ENCODE measurements at regions not wholly inside any gene's neighbourhood (a gene's known extent, or its start where the extent isn't known, plus 50 kb on each side); places are given as distances from the start of the nearest gene placed in this dataset.

DNA sequence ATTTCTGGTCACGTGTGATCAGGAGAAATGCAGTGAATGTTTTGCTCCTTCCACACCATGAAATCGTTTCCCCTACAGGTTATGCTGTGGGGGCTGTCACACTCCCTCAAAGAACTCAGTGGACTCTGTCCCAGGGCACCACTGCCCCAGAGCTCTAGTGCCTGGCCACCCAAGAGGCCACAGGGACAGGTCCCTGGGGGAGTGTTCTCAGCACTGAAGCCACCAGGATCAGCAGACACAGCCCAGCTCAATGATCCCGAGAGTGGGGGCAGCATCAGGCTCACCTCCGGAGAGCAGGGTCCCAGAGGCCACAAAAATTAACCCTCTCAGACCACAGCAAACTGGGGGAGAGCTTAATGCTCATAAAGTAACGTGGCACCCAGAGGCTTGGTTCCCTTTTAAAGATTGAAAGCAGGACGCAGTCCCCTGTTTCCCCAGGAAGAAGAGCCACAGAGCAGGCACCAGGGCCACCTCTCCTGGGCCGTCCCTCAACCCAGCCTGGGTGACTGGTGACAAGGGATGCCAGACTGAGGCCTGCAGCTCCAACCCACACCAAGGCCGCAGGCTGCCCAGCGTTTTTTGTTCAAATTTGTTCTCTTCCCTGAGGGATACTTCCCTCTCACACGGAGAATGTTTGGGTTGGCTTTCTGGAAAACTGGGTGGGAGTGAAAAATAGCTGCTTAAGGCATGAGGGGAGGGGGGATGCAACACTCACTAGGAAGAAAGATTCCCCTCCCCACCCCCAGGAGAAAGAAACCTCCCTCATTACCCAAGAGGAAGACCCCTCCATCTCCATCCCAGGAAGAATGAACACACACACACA, 123.3 kb upstream of the IGF1R start:
- Histone ChIP-seq H3K79me2 (ENCODE audit: low read length) (no peaks in the 10 kb centered on the region), H3K27me3 (ENCODE audit: low read depth, low read length) (peaks cover 36% of the 10 kb centered on the region), H3K36me3 (replicated peaks; ENCODE audit: low read depth, low read length) (no peaks in the 10 kb centered on the region), H3K27ac (ENCODE audit: low read length) (no peak overlapping the region), H3K4me1 (ENCODE audit: low read length) (peaks cover 6% of the 10 kb centered on the region), H3K4me3 (ENCODE audit: low read length) (no peak overlapping the region), H3K9ac (ENCODE audit: low read length) (no peak overlapping the region), H3K9me3 (ENCODE audit: insufficient read depth, low read length) (no peaks in the 10 kb centered on the region), H3K4me2 (ENCODE audit: low read length) (no peak overlapping the region), H4K20me1 (ENCODE audit: insufficient read depth, low read length) (no peaks in the 10 kb centered on the region; the same call in 1 of the 2 replicates), H2AFZ (ENCODE audit: low read depth, low read length) (no peak overlapping the region)
- TF ChIP-seq EZH2phosphoT487 (IDR thresholded peaks at IDR 0.05; ENCODE audit: low read depth), result no peak
- TF ChIP-seq, protein P1, sequence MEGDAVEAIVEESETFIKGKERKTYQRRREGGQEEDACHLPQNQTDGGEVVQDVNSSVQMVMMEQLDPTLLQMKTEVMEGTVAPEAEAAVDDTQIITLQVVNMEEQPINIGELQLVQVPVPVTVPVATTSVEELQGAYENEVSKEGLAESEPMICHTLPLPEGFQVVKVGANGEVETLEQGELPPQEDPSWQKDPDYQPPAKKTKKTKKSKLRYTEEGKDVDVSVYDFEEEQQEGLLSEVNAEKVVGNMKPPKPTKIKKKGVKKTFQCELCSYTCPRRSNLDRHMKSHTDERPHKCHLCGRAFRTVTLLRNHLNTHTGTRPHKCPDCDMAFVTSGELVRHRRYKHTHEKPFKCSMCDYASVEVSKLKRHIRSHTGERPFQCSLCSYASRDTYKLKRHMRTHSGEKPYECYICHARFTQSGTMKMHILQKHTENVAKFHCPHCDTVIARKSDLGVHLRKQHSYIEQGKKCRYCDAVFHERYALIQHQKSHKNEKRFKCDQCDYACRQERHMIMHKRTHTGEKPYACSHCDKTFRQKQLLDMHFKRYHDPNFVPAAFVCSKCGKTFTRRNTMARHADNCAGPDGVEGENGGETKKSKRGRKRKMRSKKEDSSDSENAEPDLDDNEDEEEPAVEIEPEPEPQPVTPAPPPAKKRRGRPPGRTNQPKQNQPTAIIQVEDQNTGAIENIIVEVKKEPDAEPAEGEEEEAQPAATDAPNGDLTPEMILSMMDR (IDR thresholded peaks at IDR 0.05; ENCODE audit: low read depth, low read length), result no peak

DNA sequence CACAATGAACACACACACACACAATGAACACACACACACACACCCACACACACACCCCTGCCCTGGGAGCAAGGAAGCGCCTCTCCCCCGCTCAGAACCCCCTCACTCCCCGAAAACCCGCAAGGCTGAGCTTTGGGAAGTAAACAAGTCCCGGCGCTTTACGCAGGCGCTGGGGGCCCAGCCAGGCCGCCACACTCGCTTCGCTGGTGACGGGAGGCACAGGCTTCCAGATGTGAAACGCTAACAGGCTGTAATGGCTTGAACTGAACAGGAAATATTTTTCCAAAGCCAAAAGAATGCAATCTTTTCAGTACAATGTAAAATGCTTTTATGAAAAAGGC, 122.7 kb upstream of the IGF1R start:
- Histone ChIP-seq H3K9ac (ENCODE audit: low read length) (no peak overlapping the region), H2AFZ (ENCODE audit: low read depth, low read length) (no peak overlapping the region), H3K4me3 (ENCODE audit: low read length) (no peak overlapping the region), H3K79me2 (ENCODE audit: low read length) (no peaks in the 10 kb centered on the region), H3K4me2 (ENCODE audit: low read length) (no peak overlapping the region), H3K27me3 (ENCODE audit: low read depth, low read length) (peaks cover 34% of the 10 kb centered on the region), H4K20me1 (ENCODE audit: insufficient read depth, low read length) (peaks cover under 1% of the 10 kb centered on the region; the same call in 1 of the 2 replicates), H3K4me1 (ENCODE audit: low read length) (peaks cover 12% of the 10 kb centered on the region), H3K9me3 (ENCODE audit: insufficient read depth, low read length) (no peaks in the 10 kb centered on the region), H3K27ac (ENCODE audit: low read length) (no peak overlapping the region), H3K36me3 (replicated peaks; ENCODE audit: low read depth, low read length) (no peaks in the 10 kb centered on the region)
- TF ChIP-seq, protein P1 (IDR thresholded peaks at IDR 0.05; ENCODE audit: low read depth, low read length), result no peak
- TF ChIP-seq EZH2phosphoT487 (IDR thresholded peaks at IDR 0.05; ENCODE audit: low read depth), result no peak

DNA sequence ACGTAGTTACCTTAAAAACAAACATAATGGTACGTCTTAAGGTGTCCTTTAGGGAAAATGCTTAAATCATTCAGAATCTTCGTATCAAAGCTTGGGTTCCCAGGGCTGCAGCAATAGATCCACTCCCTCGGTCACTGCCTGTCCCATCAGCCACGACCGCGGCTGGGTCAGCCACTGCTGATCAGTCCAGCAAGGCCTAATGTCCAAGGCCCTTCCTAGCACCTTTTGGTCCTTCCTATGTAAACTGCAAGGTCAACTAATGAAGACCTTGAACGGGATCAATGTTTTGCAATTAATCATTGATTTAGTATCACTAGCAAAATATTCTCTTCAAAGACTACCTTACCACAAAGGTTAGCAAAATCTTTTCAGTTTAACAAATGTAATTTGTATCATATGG, 122.2 kb upstream of the IGF1R start:
- peaks cover 35% of the 10 kb centered on the region for H3K27me3 ChIP-seq (ENCODE audit: low read depth, low read length)
- no peak overlapping the region for H3K9ac ChIP-seq (ENCODE audit: low read length)
- no peak overlapping the region for H2AFZ ChIP-seq (ENCODE audit: low read depth, low read length)
- no peaks in the 10 kb centered on the region for H3K79me2 ChIP-seq (ENCODE audit: low read length)
- peaks cover 16% of the 10 kb centered on the region for H3K4me1 ChIP-seq (ENCODE audit: low read length)
- no peak overlapping the region for H3K27ac ChIP-seq (ENCODE audit: low read length)
- H3K4me2 ChIP-seq (ENCODE audit: low read length), result no peak overlapping the region
- H3K4me3 ChIP-seq (ENCODE audit: low read length), result no peak overlapping the region
- H3K9me3 ChIP-seq (ENCODE audit: insufficient read depth, low read length), result no peaks in the 10 kb centered on the region
- H3K36me3 ChIP-seq (replicated peaks; ENCODE audit: low read depth, low read length), result no peaks in the 10 kb centered on the region
- H4K20me1 ChIP-seq (ENCODE audit: insufficient read depth, low read length), result peaks cover 5% of the 10 kb centered on the region; the same call in 1 of the 2 replicates
- TF ChIP-seq EZH2phosphoT487 (IDR thresholded peaks at IDR 0.05; ENCODE audit: low read depth), result no peak
- TF ChIP-seq, protein P1 (IDR thresholded peaks at IDR 0.05; ENCODE audit: low read depth, low read length), result no peak

DNA sequence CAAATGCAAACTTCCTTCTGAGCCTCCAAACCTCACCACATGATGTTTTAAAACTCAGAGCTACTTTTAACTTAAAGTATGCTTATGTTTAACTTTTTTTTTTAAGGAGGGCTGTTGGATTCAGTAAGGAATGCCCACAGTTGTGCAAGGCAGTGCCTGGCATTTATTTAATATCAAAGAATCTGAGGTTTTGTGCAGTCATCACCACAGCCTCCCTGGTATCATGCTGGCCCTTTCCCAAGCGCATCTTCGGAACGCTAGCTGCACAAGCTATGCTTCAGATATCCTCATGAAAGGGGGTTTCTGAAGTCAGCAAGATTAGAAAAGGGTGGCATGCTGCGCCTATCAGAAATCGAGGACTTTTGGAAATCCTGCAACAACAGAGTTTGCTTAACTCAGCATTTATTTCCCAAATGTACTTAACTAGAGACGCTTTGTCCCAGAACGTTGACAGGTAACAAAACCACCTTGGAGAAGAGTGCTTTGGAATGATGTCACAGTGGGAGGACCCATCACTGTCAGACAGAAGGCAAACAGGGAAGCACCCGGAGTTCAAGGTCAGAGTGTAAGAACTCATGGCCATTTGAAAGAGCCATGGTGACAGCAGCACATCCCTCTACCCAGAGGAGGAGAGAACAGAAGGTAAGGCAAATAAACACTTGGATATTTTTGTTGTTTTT, 120.2 kb upstream of the IGF1R start:
- Histone ChIP-seq H3K79me2 (ENCODE audit: low read length) (no peaks in the 10 kb centered on the region), H3K27ac (ENCODE audit: low read length) (no peak overlapping the region), H3K4me3 (ENCODE audit: low read length) (no peak overlapping the region), H3K36me3 (replicated peaks; ENCODE audit: low read depth, low read length) (no peaks in the 10 kb centered on the region), H3K4me2 (ENCODE audit: low read length) (no peak overlapping the region), H2AFZ (ENCODE audit: low read depth, low read length) (no peak overlapping the region), H3K9me3 (ENCODE audit: insufficient read depth, low read length) (no peaks in the 10 kb centered on the region), H4K20me1 (ENCODE audit: insufficient read depth, low read length) (peaks cover 5% of the 10 kb centered on the region; the same call in 1 of the 2 replicates), H3K9ac (ENCODE audit: low read length) (no peak overlapping the region), H3K27me3 (ENCODE audit: low read depth, low read length) (peaks cover 45% of the 10 kb centered on the region), H3K4me1 (ENCODE audit: low read length) (peaks cover 16% of the 10 kb centered on the region)
- TF ChIP-seq, protein P1 (IDR thresholded peaks at IDR 0.05; ENCODE audit: low read depth, low read length), result no peak
- no peak for TF ChIP-seq EZH2phosphoT487 (IDR thresholded peaks at IDR 0.05; ENCODE audit: low read depth)

Measured in OCI-LY3 (cell line).